ENCODE measurements at regions not wholly inside any gene's neighbourhood (a gene's known extent, or its start where the extent isn't known, plus 50 kb on each side); places are given as distances from the start of the nearest gene placed in this dataset.

GRCh38 chr7:3119963-3120362 is 76.3 kb upstream of the CARD11 start:
- Histone ChIP-seq H3K9me1 (ENCODE audit: control insufficient read depth, extremely low read depth, insufficient read depth, low read length) (no peaks in the 10 kb centered on the region), H3K27me3 (ENCODE audit: control insufficient read depth, extremely low read depth, insufficient read depth, low read length) (peaks cover 2% of the 10 kb centered on the region), H3K9ac (ENCODE audit: control insufficient read depth, extremely low read depth, insufficient read depth, low read length) (no peak overlapping the region), H3K4me1 (ENCODE audit: control insufficient read depth, extremely low read depth, insufficient read depth, low read length) (no peaks in the 10 kb centered on the region), H2AFZ (ENCODE audit: control insufficient read depth, low read length) (no peak overlapping the region), H3K4me3 (ENCODE audit: control insufficient read depth in 2 of 3, extremely low read depth in 1 of 3, insufficient read depth in 2 of 3, low read depth in 1 of 3, low read length in 3 of 3) (no peak overlapping the region), H3K27ac (ENCODE audit: control insufficient read depth, insufficient read depth, low read length) (no peak overlapping the region), H3K9me3 (ENCODE audit: control insufficient read depth, low read depth, low read length) (no peaks in the 10 kb centered on the region), H3K79me2 (ENCODE audit: control insufficient read depth, insufficient read depth, low read length) (no peaks in the 10 kb centered on the region), H3K4me2 (ENCODE audit: control insufficient read depth, extremely low read depth, insufficient read depth, low read depth, low read length) (no peak overlapping the region), H3K36me3 (ENCODE audit: control insufficient read depth in 2 of 2, extremely low read depth in 1 of 2, insufficient read depth in 2 of 2, low read length in 2 of 2) (no peaks in the 10 kb centered on the region), H4K20me1 (ENCODE audit: control insufficient read depth, extremely low read depth, insufficient read depth, low read length) (no peaks in the 10 kb centered on the region)
- no peak for FAIRE-seq
- no peak for TF ChIP-seq EZH2 (IDR thresholded peaks at IDR 0.05; ENCODE audit: low read length)
- no peak for TF ChIP-seq CTCF (optimal IDR thresholded peaks at IDR 0.05 in 1 of 3, IDR thresholded peaks at IDR 0.05 in 1 of 3, conservative IDR thresholded peaks at IDR 0.05 in 1 of 3; ENCODE audit: extremely low read depth in 1 of 3, insufficient read depth in 2 of 3, low read length in 3 of 3)
- no peak for DNase-seq (ENCODE audit: low read depth, low spot score)
- dilution Hi-C loops (cut with MboI; ENCODE audit: extremely low pct_ligation_motif_present, low sequenced_read_pairs): no loop called here

- no peak for DNase-seq (ENCODE audit: low read depth, low spot score)
- H3K4me1 ChIP-seq (ENCODE audit: control insufficient read depth, extremely low read depth, insufficient read depth, low read length): no peaks in the 10 kb centered on the region
- no peak overlapping the region for H3K4me2 ChIP-seq (ENCODE audit: control insufficient read depth, extremely low read depth, insufficient read depth, low read depth, low read length)
- no peak overlapping the region for H2AFZ ChIP-seq (ENCODE audit: control insufficient read depth, low read length)
- no peak overlapping the region for H3K27ac ChIP-seq (ENCODE audit: control insufficient read depth, insufficient read depth, low read length)
- no peak overlapping the region for H3K9ac ChIP-seq (ENCODE audit: control insufficient read depth, extremely low read depth, insufficient read depth, low read length)
- H3K9me1 ChIP-seq (ENCODE audit: control insufficient read depth, extremely low read depth, insufficient read depth, low read length): no peaks in the 10 kb centered on the region
- no peaks in the 10 kb centered on the region for H3K36me3 ChIP-seq (ENCODE audit: control insufficient read depth in 2 of 2, extremely low read depth in 1 of 2, insufficient read depth in 2 of 2, low read length in 2 of 2)
- no peak for TF ChIP-seq EZH2 (IDR thresholded peaks at IDR 0.05; ENCODE audit: low read length)
- TF ChIP-seq CTCF (optimal IDR thresholded peaks at IDR 0.05 in 1 of 3, IDR thresholded peaks at IDR 0.05 in 1 of 3, conservative IDR thresholded peaks at IDR 0.05 in 1 of 3; ENCODE audit: extremely low read depth in 1 of 3, insufficient read depth in 2 of 3, low read length in 3 of 3): no peak
- H4K20me1 ChIP-seq (ENCODE audit: control insufficient read depth, extremely low read depth, insufficient read depth, low read length): no peaks in the 10 kb centered on the region
- dilution Hi-C loops (cut with MboI; ENCODE audit: extremely low pct_ligation_motif_present, low sequenced_read_pairs): no loop called here
- H3K4me3 ChIP-seq (ENCODE audit: control insufficient read depth in 2 of 3, extremely low read depth in 1 of 3, insufficient read depth in 2 of 3, low read depth in 1 of 3, low read length in 3 of 3): no peak overlapping the region
- H3K79me2 ChIP-seq (ENCODE audit: control insufficient read depth, insufficient read depth, low read length): no peaks in the 10 kb centered on the region
- no peaks in the 10 kb centered on the region for H3K9me3 ChIP-seq (ENCODE audit: control insufficient read depth, low read depth, low read length)
- peaks cover 1% of the 10 kb centered on the region for H3K27me3 ChIP-seq (ENCODE audit: control insufficient read depth, extremely low read depth, insufficient read depth, low read length)
- no peak for FAIRE-seq
Observed at GRCh38 chr7:3120513-3120912, 76.8 kb upstream of the CARD11 start.

Measured in keratinocyte (primary cell).